ENCODE measurements at regions not wholly inside any gene's neighbourhood (a gene's known extent, or its start where the extent isn't known, plus 50 kb on each side); places are given as distances from the start of the nearest gene placed in this dataset.

GRCh38 chr15:88403351-88403791 lies 63.8 kb downstream of the MRPL46 start:
- DNase-seq (ENCODE audit: low read depth in 2 of 3, low spot score in 2 of 3), result no peak

- no peak for DNase-seq (ENCODE audit: low read depth in 2 of 3, low spot score in 2 of 3)
Measured at GRCh38 chr15:88401996-88402656, 65.1 kb downstream of the MRPL46 start.

- DNase-seq (ENCODE audit: low read depth in 2 of 3, low spot score in 2 of 3), result no peak
Measured at GRCh38 chr15:88401251-88401995, 65.8 kb downstream of the MRPL46 start.

GRCh38 chr15:88400591-88401250 lies 66.5 kb downstream of the MRPL46 start:
- DNase-seq (ENCODE audit: low read depth in 2 of 3, low spot score in 2 of 3), result no peak

- DNase-seq (ENCODE audit: low read depth in 2 of 3, low spot score in 2 of 3), result no peak
Measured at GRCh38 chr15:88400084-88400483, 67.1 kb downstream of the MRPL46 start.

GRCh38 chr15:88399021-88399685 lies 68.0 kb downstream of the MRPL46 start:
- DNase-seq (ENCODE audit: low read depth in 2 of 3, low spot score in 2 of 3), result no peak

GRCh38 chr15:88398011-88398410 lies 69.2 kb downstream of the MRPL46 start:
- DNase-seq (ENCODE audit: low read depth in 2 of 3, low spot score in 2 of 3), result no peak

GRCh38 chr15:88397506-88397905 lies 69.7 kb downstream of the MRPL46 start:
- no peak for DNase-seq (ENCODE audit: low read depth in 2 of 3, low spot score in 2 of 3)

- DNase-seq (ENCODE audit: low read depth in 2 of 3, low spot score in 2 of 3), result no peak
Measured at GRCh38 chr15:88395872-88396781, 71.1 kb downstream of the MRPL46 start.

GRCh38 chr15:88395241-88395640 lies 71.9 kb downstream of the MRPL46 start:
- no peak for DNase-seq (ENCODE audit: low read depth in 2 of 3, low spot score in 2 of 3)

- no peak for DNase-seq (ENCODE audit: low read depth in 2 of 3, low spot score in 2 of 3)
Measured at GRCh38 chr15:88394553-88395145, 72.5 kb downstream of the MRPL46 start.

- DNase-seq (ENCODE audit: low read depth in 2 of 3, low spot score in 2 of 3), result no peak
Measured at GRCh38 chr15:88393719-88394519, 73.3 kb downstream of the MRPL46 start.

GRCh38 chr15:88391700-88392099 lies 75.5 kb downstream of the MRPL46 start:
- DNase-seq (ENCODE audit: low read depth in 2 of 3, low spot score in 2 of 3), result no peak

GRCh38 chr15:88391006-88391405 lies 76.2 kb downstream of the MRPL46 start:
- DNase-seq (ENCODE audit: low read depth in 2 of 3, low spot score in 2 of 3), result no peak

GRCh38 chr15:88390164-88390901 lies 76.9 kb downstream of the MRPL46 start:
- DNase-seq (ENCODE audit: low read depth in 2 of 3, low spot score in 2 of 3), result no peak

- no peak for DNase-seq (ENCODE audit: low read depth in 2 of 3, low spot score in 2 of 3)
Measured at GRCh38 chr15:88389120-88389519, 78.1 kb downstream of the MRPL46 start.

GRCh38 chr15:88388686-88389085 lies 78.5 kb downstream of the MRPL46 start:
- no peak for DNase-seq (ENCODE audit: low read depth in 2 of 3, low spot score in 2 of 3)

- DNase-seq (ENCODE audit: low read depth in 2 of 3, low spot score in 2 of 3), result no peak
Measured at GRCh38 chr15:88385078-88385700, 82.0 kb downstream of the MRPL46 start.
